Fibroblast of skin of left quadriceps (primary cell): ENCODE measurements at regions not wholly inside any gene's neighbourhood (a gene's known extent, or its start where the extent isn't known, plus 50 kb on each side); places are given as distances from the start of the nearest gene placed in this dataset.
A peak's percentile ranks its signal among the peaks of the same experiment; 100 is the strongest.
"Not testable (repeated sequence)": the region's sequence is repeated elsewhere in the genome, so short reads cannot be mapped to it uniquely, and the experiment has no call there.

ENCODE experiments used
- DNase-seq, 2 experiments: peaks; one replicate each; pipeline ENCODE4 v3.0.0-alpha.2; 2013; ENCODE audit warnings: low read depth in 2 of 2

DNA sequence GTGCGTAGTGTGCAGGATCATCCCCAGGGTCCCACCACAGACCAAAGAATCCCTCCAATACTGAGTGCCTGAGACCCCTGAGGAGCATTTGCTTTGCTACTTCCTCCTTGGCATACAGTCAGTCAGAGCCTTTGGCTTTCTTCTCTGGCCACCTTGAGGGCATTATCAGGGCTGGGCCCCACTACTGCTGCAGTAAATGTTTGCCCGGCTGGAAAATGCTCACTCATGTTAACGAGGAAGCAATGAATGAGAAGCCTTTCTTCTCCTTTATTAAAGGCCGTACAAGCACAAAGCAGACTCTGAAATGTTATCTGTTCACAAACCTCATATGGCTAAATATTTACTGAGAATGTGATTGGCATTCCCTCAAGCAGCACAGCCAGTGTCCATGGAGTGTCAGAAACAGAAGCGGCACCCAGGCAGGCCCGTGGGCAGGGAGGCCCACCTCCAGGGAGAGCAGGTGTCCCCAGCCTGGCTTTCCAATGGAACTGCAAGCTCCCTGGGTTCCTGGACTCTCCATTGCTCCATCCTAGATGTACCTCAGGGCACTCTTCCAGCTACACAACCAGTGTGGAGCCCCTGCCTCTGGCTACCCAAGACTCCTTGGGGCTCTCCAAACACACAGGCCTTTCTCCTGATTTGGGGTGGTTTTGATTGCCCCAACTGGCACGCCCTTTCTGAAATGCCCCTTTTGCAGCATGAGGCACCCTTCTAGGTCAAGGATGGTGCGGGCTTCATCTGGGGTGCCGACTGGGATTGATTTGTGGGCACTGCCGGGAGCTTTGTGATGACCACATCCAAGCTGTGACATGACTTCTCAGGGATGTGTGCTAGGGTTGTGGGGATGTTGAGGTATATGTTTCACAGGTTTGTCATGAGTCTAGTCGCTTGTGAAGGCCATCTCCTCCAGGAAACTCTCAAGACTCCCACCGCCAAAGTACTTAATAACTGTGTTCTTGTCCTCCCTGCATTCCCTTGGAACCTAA lies 195.6 kb downstream of the FAM43A start:
- DNase-seq = no peak

DNA sequence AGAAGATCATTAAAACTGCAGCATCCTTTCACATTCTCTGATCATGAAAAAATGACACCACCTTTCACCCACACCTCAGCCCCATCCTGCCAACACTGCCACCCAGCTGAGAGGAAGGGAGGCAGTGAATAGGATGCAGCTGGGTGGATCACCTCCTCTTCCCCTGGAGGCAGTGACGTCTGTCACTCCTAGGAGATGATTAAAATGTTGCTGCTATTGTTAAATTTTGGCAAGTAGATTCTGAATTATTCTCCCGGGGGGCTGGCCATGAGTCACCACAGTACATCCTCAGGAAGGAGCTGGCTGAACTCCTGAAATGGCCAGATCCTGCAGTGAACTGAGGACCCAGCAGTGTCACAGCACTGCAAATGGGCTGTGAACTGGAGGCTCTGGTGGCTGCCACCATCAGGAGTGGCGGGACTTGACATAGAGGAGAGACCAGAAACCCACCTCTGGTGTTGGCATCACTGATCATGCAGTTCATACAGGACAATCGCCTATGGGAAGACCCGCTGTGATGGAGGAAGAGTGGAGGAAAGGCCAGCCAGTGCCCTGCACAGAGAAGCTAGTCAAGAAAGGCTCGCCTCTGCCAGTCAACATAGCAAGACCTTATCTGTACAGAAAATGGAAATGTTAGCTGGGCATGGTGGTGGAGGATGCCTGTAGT lies 199.1 kb downstream of the FAM43A start:
- no peak for DNase-seq

DNA sequence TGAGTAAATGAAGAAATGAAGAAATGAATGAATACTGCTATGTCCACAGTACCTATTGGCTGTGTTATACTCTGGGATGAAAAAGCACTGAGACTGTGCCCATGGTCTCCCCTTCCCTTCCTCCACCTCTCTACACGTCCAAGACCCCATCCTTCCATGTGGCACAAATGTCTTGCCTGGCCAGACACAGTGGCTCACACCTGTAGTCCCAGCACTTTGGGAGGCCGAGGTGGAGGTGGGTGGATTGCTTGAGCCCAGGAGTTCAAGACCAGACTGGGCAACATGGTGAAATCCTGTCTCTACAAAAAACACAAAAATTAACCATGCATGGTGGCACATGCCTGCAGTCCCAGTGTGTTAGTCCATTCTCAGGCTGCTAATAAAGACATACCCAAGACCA lies 200.1 kb downstream of the FAM43A start:
- no peak for DNase-seq

DNA sequence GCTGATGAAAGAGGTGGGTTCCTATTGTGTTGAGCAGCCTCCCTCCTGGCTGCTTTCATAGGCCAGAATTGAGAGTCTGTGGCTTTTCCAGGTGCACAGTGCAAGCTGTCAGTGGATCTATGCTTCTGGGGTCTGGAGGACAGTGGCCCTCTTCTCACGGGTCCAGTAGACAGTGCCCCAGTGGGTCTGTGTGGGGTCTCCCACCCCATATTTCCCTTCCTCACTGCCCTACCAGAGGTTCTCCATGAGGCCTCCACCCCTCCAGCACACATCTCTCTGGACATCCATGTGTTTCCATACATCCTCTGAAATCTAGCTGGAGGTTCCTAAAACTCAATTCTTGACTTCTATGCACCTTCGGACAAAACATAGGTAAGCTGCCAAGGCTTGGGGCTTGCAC lies 201.2 kb downstream of the FAM43A start:
- DNase-seq = no peak

DNA sequence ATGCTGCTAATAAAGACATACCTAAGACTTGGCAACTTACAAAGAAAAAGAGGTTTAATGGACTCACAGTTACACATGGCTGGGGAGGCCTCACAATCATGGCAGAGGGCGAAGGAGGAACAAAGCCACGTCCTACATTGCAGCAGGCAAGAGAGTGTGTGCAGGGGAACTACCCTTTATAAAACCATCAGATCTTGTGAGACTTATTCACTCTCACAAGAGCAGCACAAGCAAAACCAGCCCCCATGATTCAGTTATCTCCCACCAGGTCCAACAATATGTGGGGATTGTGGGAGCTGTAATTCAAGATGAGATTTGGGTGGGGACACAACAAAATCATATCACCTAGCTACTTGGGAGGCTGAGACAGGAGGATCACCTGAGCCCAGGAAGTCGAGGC lies 202.4 kb downstream of the FAM43A start:
- not testable (repeated sequence) for DNase-seq

DNA sequence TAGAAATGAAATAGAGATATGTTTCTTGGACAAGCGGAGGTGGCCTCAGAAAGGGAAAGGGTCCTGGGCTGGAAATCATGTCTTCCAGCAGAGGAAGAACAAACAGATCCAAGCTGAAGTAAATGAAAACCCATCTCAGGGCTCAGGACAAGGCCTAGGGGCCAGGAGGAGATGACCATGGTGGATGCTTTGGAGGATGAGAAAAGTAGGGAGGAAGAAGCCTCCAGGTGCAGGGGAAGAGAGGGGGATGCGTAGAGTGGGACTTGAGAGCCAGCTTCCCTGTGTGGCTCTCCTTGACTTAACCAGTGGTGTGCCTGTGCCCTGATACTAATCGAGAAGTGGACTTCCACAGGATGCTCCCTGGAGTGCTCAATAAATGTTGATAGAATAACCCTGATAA lies 203.2 kb downstream of the FAM43A start:
- no peak for DNase-seq

DNA sequence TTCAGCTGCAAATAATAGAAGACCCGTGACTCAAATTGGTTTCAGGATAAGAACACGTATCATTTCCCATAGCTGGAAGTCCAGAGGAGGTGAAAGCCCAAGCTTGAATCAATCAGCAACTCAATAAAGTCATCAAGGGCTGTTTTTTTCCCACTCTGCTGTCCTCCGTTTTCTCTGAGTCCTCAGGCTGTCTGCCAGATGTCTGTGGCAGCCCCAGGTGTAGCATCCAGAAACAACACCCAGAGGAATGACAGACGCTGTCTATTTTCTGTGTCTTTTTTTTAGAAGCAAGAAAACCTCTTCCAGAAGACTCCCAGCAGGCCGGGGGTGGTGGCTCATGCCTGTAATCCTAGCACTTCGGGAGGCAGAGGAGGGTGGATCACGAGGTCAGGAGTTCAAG lies 204.4 kb downstream of the FAM43A start:
- no peak for DNase-seq

DNA sequence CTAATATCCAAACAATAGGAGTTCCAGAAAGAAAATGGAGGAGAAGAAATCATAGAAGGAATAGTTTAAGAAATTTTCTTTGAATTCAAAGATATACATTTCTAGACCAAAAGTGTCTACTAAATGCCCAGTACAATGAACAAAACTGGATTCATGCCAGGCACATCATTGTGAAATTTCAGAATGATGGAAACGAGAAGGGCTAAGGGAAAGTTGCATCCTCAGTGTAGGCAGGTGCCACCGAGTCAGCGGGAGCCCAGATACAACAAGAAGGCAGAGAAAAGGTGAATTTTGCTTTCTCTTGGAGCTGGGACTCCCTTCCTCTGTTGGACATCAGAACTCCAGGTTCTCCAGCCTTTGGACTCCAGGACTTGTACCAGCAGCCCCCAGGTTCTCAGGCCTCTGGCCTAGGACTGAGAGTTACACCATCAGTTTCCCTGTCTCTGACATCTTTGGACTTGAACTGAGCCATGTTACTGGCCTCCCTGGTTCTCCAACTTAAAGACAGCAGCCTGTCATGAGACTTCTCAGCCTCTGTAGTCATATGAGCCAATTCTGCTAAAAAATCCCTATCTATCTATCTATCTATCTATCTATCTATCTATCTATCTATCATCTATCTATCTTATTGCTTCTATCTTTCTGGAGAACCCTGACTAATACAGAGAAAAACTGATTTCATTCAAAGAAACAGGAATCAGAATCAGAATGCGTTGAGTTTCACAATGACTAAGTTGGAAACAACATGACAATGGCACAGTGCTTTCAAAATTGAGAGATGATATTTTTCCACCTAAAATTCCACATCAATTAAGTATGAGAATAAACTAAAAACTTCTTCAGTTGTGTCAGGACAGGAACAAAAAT lies 207.7 kb downstream of the FAM43A start:
- DNase-seq = no peak

DNA sequence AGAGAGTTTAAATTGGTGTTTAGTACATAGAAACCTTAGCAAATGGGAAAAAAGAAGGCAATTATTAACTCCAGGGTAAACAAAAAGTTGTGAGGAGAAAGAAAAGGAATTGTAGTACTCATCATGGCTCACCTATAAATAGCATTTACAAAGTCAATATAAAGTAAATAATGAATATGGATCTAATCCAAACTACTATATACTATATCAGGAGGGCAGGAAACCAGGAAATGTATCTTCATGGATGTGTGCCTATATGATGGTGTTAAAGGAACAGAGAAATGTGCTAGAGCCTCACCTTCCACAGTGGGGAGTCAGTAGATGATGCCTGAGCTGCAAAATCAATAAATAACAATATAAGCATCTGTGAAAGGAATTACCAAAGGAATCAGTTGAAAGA lies 208.9 kb downstream of the FAM43A start:
- DNase-seq = no peak

DNA sequence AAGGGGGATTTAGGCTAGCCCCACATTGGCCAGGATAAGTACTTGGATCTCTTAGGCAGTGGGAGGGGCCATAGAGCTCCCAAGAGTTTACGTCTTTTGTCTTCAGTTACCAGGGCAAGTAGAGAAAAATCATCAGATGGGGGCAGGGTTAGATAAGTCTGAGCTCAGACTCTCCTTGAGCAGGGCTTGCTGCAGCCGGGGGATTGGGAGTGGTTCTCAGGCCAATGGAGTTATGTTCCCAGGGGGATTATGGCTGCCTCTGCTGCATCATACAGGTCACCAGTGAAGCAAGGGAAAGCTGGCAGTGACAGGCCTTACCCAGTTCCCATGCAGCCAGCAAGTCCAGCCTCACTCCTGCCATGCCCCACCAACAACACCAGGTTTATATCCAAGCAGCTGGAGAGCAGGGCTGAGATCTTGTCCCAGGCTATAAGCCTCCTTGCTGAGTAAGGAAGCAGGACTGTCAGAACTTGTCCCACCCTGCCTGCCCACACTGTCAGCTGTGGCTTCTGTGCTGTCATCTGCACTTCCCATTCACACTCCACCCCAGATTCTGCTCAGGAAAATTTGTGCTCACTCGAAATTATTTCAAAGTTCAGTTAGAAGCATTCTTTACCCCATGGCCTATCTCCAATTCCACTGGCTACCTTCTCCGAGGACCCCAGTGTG lies 215.3 kb downstream of the FAM43A start:
- DNase-seq = no peak

DNA sequence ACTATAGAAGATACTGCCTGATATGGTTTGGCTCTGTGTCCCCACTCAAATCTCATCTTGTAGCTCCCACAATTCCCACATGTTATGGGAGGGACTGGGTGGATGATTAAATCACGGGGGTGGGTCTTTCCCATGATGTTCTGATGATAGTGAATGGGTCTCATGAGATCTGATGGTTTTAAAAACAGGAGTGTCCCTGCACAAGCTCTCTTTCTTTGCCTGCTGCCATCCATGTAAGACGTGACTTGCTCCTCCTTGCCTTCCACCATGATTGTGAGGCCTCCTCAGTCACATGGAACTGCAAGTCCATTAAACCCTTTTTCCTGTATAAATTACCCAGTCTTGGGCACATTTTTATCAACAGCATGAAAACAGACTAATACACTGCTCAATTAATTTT lies 217.8 kb downstream of the FAM43A start:
- not testable (repeated sequence) for DNase-seq

DNA sequence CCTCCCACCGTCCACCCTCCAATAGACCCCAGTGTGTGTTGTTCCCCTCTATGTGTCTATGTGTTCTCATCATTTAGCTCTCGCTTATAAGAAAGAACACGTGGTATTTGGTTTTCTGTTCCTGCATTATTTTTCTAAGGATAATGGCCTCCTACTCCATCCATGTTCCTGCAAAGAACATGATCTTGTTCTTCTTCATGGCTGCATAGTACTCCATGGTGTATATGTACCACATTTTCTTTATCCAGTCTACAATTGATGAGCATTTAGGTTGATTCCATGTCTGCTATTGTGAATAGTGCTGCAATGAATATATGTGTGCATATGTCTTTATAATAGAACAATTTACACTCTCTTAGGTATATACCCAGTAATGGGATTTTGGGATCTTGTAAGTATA lies 219.3 kb downstream of the FAM43A start:
- not testable (repeated sequence) for DNase-seq

DNA sequence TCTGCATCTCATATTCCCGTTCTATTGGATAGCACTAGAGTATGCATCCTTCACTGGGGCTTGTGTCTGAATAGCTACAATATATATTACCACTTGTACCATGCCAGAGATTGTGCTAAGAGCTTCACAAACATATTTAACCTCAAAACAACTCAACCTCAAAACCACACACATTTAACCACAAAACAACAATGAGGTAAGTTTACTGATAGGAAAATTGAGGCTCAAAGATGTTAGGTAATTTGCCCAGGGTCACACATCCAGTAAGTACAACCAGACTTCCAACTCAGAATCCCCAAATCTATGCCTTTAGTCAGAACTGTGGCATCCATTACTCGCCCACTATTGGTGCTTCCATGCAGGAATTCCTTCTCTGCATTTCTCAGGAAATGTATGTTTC lies 220.0 kb downstream of the FAM43A start:
- peak; percentile 20 to 27 for DNase-seq

DNA sequence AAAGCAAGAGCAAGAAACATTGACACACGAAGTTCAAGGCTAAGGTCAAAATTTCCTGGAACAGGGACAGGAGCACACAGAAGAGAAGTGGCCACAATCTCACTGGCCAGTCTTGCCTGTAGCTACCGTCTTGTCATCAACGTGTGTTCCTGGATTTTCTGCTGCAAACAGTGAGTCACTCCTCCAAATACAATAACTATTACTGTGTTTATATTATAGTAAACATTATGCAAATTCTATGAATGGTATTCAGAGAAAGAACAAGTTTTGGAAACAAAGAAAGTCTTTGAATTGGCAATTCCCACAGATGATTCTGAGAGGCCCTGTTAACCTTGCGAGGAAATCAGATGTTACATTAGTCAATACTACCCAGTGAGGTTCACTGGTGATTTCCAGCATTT lies 220.5 kb downstream of the FAM43A start:
- no peak for DNase-seq

DNA sequence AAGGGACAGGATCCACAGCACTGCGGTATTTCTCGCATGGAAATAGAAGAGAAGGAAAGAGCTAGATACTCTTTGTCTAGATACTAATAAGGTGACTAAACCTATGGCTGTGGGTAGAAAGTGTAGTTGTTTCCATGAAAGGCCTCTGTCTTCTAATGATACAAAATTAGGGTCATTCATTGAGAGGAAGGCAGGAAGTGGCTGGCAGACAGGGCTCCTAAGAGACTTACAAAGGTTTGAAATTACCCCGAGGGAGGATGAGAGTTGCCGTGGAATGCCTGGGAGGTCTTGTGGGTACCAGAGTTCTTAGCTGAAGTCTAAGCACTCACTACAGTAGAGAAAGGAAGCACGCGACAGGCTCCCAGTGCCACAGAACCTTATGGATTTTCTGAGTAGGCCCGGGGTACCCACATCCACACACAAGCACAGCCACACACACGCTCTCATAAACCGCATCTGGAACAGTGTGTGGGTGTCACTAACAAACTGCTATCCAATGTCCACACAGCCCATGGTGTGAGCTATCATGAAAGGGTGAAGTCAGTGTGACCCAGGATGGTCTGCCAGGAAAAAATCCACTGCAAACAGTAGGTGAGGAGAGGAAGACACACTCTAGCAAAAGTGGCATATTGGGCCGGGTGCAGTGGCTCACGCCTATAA lies 221.4 kb downstream of the FAM43A start:
- DNase-seq = no peak

DNA sequence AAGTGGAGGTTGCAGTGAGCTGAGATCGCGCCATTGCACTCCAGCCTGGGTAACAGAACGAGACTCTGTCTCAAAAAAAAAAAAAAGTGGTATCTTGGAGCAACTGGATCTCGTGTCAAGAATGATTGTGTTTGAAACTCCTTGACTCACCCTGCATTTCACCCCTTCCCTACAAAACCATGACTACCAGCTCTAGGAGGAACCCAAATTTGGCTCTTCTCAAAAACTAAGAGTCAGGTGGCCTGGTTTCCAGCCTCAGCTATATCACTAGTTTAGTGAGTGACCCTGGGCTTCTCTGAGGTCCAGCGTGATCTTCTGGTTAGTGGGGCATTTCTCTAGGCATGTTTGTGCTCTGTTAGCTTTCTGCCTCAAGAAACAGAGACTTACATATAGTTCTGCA lies 222.1 kb downstream of the FAM43A start:
- DNase-seq = no peak

DNA sequence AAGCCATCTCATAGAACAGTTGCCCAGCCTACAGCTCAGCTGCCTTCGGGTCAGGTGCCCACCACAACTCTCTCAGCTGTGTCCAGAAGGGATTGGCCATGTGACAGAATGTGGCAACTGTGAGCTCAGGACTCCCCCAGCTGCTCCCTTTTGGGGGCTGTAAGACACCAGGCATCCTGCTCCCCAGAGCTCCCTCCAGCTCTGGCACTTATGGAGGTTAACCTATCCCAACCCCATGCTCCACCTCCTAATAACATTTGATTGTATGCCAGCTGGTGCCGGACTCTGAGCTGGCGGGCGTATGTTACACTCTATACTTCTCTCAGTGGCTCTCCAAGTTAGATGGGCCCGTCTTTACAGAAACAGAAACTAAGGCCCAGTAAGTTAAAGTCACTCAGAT lies 222.8 kb downstream of the FAM43A start:
- DNase-seq = no peak

DNA sequence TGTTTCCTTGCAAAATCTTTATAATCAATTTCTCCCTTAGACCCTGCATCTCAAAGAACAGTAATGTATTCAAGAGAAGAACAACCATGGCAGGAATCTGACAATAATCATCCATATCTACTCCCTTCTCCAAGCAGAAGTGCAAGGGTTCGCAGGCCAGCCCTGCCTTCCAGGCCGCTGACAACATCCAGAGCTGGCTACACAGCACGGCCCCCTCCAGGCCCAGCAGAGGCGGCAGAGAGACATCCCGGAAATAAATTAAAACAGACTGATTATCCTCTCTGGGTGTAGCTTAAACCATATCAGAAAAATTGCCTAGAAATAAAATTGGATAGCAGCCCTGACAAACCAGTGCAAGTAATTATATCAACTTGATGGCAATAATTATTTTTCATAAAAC lies 223.3 kb downstream of the FAM43A start:
- no peak for DNase-seq

DNA sequence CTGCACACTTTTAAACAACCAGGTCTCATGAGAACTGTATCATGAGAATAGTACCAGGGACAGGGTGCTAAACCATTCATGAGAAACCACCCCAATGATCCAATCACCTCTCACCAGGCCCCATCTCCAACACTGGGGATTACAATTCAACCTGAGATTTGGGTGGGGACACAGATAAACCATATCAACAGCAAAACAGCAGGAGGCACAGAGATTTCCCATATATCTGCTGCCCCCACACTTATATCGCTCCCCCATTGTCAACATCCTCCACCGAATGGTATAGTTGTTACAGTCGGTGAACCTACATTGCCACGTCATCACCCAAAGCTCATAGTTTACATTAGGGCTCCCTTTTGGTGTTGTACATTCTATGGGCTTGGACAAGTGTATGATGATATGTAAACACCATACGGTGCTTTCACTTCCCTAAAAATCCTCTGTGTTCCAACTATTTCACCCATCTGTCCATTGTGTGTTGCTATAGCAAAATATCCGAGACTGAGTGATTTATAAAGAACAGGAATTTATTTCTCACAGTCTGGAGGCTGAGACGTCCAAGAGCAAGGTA lies 224.8 kb downstream of the FAM43A start:
- no peak for DNase-seq

DNA sequence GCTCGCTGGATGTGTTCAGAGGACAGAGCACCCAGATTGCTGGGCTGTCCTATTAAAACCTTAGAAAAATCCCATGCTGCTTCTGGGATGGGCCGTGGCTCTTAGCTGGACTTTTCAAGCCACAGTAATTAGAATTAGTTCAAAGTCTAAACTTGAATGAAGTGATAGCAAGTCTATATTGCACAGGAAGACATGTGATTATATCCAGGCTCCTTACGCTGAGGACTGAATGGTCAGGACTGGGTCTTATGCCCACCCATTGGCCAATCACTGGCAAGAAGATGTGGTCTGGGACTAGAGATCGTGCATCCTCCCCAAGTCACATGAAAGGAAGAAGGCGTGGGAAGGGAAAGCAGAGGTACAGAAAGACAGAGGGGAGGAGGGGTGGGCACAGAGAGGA lies 227.6 kb downstream of the FAM43A start:
- no peak for DNase-seq

DNA sequence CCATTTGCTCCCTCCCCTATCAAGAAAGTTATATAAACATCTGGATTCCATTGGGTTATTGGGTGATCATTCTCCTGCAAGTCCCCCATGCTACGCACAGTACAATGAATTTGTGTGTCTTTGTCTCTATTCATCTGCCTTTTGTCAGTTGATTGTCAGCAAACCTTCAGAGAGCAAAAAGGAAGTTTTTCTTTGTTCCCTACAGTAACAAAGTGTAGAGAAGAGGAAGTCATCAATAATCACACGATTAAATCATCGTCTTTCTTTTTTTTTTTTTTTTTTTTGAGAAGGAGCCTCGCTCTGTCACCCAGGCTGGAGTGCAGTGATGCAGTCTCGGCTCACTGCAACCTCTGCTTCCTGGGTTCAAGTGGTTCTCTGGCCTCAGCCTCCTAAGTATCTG lies 239.2 kb downstream of the FAM43A start:
- not testable (repeated sequence) for DNase-seq
